HG02870 (cell line): ENCODE measurements at regions not wholly inside any gene's neighbourhood (a gene's known extent, or its start where the extent isn't known, plus 50 kb on each side); places are given as distances from the start of the nearest gene placed in this dataset.

Experiments
- ATAC-seq: cut with Tn5 transposase; IDR thresholded peaks from one replicate; pipeline ENCODE4 v1.9.1; 2021; ENCODE audit warnings: mild to moderate bottlenecking, moderate library complexity; ENCODE audit not compliant: unreplicated experiment

DNA sequence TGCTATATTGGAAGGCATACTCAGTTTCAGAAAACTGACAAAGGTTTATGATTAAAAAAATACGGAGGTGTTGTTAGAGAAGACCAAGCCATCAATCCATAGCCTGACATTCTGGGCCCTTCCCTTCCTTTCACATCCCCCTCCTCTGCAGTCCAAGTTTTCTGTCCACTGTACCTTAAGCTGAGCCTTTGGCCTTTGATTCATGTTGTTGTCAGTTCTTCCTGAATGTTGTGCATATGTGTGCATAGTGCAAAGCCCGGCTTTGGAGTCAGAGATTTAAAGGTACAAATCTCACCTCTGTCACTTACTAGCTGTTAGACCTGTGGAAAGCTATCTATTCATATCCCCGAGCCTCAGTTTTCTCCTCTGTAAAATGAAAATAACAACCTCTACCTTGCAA, 104.9 kb upstream of the AGBL1 start:
- ATAC-seq: no peak

- no peak for ATAC-seq
Measured at GRCh38 chr15:85976102-85976501, 103.6 kb upstream of the AGBL1 start.

DNA sequence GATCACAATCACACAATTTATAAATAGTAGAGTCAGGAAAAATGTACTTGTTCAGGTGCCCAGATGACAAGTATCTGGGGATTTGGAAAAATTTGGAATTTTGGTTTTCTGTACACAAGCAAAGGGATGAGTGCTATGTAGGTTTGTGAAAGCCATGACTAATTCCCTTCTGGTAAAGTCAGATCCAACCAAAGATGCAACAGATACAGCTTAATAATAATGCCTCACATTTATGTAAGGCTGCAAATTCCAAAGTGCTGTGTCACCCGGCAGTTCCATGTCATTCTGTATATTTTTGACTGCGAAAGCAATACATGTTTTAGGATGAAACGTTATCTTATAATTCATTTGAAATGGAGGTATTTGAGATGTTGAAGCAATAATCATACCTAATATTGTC, 102.7 kb upstream of the AGBL1 start:
- ATAC-seq: no peak

- no peak for ATAC-seq
Measured at GRCh38 chr15:85977586-85977985, 102.1 kb upstream of the AGBL1 start.

DNA sequence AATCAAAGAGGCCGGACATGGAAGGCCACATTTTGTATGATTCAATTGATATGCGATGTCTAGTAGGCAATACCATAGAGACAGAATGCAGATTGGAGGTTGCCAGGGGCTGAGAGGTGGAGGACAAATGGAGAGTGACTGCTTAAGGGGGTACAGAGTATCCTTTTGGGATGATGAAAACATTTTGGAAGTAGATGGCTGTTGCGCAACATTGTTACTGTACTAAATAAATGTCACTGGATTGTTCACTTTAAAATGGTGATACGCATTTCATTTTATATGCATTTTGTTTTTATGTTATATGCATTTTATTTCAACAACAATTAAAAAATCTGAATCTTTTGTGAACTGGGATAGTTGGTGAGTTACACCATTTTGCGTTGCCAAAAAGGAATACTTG, 99.7 kb upstream of the AGBL1 start:
- ATAC-seq: no peak

DNA sequence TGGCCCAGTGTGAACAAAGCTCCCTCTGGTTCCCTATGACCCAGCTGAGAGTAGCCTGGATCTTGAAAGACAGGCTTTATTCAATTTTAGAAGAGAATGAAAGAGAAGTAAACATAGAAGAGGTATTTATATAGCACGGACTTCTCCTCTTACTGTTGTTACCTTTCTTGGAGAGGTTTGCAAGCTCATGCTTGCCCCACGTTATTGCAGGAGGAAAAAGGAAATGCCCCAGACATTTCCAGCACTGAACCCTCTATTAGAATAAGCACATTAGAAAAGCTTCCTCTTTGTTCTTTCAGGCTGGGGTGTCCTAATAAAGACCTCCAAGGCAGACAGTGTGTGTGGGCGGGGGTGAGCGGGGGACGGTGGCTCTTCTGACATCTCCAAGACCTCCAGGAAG, 98.7 kb upstream of the AGBL1 start:
- ATAC-seq: no peak

DNA sequence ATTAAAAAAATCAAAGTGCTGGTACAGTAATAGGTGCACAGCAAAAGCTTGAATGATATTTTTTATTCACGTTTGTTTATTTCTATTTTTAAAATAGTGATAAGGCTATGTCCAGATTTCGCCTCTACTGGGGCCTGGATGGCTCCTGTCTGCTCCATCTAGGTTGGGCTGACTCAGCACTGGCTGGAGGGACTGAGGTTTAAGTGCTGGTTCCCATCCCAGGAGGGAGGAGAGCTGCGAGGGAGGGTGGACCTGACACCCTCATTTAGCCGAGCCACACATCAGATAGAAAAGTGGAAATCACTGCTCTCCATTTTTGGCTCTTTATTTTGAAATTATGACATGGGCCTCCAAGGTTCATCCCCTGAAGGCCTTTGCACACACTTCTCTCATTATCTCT, 95.4 kb upstream of the AGBL1 start:
- ATAC-seq: no peak

DNA sequence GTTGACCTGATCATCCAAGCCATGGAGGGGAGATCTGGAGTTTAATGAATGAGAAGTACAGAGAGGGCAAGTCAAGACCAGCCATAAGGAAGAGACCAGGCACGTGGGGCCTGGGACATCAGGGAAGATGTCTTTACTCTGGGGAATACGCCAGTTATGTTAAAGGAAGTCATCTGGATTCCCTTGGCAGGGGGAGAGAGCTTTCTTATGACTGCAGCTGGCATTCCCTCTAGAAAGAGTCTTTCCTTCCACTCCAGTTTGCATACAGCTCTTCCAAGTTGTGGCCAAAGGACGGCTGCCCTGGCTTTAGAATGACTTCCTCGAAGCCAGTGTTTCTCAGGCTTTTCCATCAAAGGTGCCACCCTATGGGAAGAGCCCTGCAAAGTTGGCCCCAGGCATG, 93.6 kb upstream of the AGBL1 start:
- no peak for ATAC-seq

- ATAC-seq: no peak
Measured at GRCh38 chr15:85986741-85987140, 92.9 kb upstream of the AGBL1 start.

DNA sequence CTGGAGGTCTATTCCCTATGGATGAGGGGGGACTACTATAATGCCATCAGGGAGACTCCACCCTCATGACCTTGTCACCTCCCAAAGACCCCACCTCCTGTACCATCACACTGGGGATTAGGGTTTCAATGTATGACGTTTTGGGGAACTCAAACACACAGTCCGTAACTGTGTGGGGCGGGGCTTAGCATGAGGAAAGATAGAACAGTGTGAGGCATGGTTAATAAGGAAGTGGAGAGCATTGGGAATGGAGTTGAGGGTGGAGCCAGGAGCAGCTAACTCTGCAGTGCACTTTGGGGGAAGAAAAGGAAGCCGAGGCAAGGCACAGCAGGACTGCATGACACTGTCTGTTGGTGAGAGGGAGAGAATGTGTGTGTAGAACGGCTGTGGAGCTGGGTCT, 90.9 kb upstream of the AGBL1 start:
- ATAC-seq: no peak

DNA sequence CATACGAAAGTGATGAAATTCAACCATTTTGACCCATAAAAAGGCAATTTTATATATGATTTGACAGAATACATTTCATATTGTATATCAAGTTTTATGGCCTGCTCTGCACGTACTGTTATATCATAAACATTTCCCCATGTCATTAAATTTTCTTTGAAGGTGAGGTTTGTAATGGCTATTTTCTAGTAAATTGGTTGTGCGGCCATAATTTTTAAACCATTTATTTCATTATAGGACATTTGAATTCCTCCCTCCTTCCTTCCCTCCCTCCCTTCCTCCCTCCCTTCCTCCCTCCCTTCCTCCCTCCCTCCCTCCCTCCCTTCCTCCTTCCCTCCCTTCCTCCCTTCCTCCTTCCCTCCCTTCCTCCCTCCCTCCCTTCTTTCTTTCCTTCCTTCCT, 87.4 kb upstream of the AGBL1 start:
- no peak for ATAC-seq

DNA sequence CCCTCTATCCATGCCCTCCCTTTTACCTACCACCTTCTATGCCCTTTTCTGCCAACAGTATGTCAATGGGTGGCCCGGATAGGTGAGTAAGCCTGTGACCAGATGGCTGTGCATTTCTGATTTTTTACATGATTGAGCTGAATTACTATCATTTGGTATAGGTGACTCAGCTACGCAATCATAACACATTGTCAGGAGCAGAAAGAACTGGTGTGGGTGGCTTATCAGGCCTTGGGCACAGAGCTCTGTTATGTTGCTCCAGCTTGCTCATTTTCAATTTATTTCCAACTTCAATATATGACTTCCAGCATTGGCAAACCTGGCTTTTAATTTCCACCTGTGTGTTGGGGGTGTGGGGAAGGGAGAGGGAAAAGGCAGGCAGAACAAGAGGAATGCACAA, 86.6 kb upstream of the AGBL1 start:
- ATAC-seq: no peak

DNA sequence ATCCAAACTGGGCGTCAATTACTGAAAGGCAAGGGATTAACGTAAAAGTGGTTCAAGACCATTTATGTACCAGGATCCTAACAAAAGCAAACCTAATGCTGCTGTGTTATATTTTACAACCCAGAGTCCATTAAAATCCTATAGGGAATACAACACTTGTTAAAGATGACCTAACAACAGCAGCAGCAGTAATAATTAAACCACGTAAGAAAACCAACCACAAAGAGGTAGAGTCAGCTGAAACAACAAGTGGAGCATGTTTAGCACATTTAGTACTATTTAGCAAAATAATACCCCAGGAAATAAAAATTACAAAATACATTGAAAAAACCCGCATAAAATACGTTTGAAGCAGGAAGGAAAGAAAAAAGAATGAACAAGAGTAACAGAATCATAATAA, 82.1 kb upstream of the AGBL1 start:
- ATAC-seq: no peak

DNA sequence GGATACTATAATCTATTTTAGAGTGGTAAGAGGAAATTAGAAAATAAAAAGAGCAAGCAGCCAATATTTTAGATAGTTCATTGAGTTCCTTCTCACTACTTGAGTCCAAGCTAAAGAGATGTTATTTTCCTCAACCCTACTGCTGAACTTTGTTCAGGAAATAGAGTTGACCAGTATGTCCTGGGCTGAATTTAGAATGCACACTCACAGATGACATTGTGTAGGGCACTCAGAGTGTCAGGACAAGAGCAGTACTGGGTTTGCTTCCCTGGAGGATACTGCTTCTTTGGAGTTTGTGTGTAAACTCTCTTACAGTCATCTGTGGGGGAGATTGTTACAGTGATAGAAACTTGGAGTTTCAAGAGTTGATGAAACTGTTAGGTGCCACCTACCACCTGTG, 80.0 kb upstream of the AGBL1 start:
- no peak for ATAC-seq

DNA sequence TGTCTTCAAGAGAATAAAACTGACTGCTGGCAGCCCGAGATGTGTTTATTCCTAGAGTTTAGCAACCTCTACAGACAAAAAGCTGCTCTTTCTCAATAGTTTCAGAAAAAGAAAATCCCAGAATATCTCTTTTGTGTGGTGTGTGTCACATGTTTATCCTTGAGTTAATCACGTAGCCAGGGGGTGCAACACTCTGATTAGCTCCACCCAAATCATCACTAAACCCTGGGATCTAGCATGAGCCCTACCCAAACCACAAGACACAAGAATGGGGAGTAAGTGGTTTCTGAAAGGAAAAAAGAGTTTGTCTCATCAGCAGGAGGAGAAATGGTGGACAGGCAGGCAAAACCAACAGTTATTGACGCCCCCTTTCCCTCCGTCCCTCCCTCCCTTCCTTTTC, 78.5 kb upstream of the AGBL1 start:
- ATAC-seq: no peak

DNA sequence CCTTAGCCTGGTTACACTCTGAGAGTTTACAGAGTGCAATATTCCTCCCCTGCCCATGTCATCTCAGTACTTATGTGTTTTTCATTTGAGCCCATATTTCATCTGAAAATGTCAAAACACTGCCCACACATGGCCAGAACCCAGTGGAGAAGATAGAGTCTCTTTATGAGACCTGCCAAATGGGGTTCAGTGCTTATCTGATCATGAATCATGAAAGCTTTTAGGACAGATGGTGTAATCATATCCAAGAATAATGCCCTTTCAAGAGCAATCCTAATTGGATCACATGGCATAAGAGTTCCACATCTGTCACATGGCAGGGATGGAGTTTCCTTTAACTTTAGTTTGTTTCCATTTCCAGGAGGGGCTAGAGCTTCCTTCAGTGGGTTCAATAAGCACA, 77.2 kb upstream of the AGBL1 start:
- no peak for ATAC-seq

DNA sequence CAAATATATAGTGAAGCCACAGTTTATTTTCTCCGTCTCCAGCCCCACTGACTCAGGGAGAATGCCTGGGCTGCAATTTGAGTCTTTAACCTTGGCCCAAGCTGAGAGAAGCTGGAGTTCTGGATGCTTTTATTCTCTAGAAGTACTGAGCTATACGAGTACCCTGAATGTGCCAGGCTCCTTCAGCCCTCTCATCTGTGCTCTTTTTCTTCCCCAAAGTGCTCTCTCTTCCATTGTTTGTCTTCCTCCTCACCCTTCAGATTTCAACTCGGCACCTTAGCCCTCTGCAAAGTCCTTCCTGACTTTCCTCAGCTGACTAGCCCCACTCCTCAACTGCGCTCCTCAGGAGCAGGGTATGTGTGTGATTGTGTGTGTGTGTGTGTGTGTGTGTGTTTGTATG, 75.6 kb upstream of the AGBL1 start:
- ATAC-seq: no peak

GRCh38 chr15:86006546-86006945, 73.1 kb upstream of the AGBL1 start:
- no peak for ATAC-seq

- ATAC-seq: no peak
Measured at GRCh38 chr15:86009727-86010126, 69.9 kb upstream of the AGBL1 start.

GRCh38 chr15:86010398-86010797, 69.3 kb upstream of the AGBL1 start:
- ATAC-seq: no peak

- ATAC-seq: no peak
Measured at GRCh38 chr15:86010891-86011290, 68.8 kb upstream of the AGBL1 start.

DNA sequence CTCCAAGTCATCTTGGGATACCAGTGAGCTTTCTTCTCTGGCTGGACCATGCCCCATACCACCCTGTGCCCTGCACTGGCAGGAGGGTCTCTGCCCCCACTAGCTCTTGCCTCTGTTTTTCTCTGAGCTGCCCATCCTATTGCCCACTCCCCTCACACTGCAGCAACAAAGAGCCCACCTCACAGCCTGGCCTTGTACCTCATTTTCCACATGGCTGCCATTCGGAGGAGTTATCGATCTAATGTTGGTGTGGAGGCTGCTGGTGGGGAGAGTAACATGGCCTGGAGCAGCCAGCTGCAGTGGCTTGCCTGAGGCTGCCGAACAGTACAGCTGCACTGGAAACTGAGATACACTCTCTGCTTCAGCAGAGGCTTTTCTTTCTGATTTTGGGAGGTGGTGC, 65.7 kb upstream of the AGBL1 start:
- ATAC-seq: no peak

- ATAC-seq: no peak
Measured at GRCh38 chr15:86016750-86017149, 62.9 kb upstream of the AGBL1 start.

- ATAC-seq: no peak
Measured at GRCh38 chr15:86018679-86019078, 61.0 kb upstream of the AGBL1 start.
